ENCODE measurements at regions not wholly inside any gene's neighbourhood (a gene's known extent, or its start where the extent isn't known, plus 50 kb on each side); places are given as distances from the start of the nearest gene placed in this dataset.

DNA sequence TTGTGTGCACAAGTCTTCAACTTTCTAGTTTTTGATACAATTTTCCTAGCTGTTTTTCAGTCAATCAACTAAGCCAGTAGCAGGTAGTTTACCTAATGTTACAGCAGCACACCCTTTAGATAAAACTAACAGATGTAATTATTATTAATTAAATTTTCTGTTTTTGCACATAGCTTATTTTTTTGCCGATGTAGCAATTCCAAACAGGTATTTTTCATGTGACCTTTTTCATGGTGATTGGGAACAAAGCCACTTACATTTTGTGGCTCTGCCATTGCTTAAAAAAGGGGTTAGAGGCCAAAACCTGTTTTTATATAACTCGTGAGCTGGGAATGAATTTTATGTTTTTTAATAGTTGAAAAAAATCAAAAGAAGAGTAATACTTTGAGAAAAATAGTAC is 724.5 kb downstream of the FAM181B start:
- ATAC-seq (ENCODE audit: low read depth), result no peak
- H3K27ac Mint-ChIP-seq, result no peak overlapping the region
- H3K27me3 Mint-ChIP-seq, result no peaks in the 10 kb centered on the region
- H3K9me3 Mint-ChIP-seq, result peaks cover 2% of the 10 kb centered on the region
- DNase-seq (ENCODE audit: low spot score in 2 of 2), result no peak
- H3K4me1 Mint-ChIP-seq, result no peaks in the 10 kb centered on the region
- no peak overlapping the region for H3K4me3 Mint-ChIP-seq
- no peaks in the 10 kb centered on the region for H3K36me3 Mint-ChIP-seq

DNA sequence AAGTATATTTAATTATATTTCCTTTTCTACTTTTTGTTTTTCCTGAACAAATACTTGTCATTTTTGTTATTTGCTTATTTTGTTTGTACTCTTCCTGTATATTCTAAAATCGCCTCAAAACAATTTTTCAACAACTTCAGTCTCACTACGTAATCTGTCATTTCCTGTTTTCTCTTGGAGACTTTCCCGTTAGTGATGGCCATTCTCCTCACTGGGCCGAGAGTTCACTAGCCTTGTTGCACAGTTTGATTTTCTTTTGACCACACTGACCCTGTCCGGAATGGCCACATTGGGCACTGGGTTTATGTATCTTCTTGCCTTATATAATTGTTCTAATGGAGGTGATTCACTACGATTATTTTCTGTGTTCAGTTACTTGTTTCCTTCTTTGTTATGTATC is 726.1 kb downstream of the FAM181B start:
- no peak overlapping the region for H3K27ac Mint-ChIP-seq
- no peak overlapping the region for H3K4me3 Mint-ChIP-seq
- DNase-seq (ENCODE audit: low spot score in 2 of 2), result no peak
- H3K4me1 Mint-ChIP-seq, result no peaks in the 10 kb centered on the region
- ATAC-seq (ENCODE audit: low read depth), result no peak
- no peaks in the 10 kb centered on the region for H3K36me3 Mint-ChIP-seq
- peaks cover 2% of the 10 kb centered on the region for H3K9me3 Mint-ChIP-seq
- H3K27me3 Mint-ChIP-seq, result no peaks in the 10 kb centered on the region

DNA sequence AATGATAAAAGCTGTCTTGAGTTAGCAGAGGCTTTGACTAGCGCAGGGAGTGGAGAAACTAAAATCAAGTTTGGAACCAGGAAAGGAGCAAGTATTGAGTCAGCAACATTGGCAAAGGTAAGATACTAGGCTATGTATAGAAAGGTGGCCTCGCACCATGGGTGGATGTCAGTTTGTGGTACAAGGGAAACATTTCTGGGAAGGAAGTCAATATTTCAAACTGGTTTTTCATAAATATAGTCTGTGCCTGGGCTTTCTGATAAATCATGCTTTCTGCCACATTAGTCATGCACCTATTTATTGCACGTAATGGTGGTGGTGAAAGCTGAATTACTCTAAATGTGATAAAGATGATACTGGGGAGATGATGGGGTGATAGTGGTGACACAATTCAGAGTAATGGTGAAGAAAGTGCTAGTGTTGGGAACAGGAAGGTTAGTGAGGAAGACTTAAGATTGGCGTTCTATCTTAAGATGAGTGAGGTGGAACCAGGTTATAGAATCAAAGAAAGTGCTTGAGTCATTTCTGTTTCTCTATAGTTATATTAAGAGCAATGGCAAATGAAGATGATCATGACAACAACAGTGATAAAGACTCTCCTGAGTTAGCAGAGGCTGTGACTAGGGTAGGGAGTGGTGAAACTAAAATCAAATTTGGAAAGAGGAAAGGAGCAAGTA is 729.0 kb downstream of the FAM181B start:
- Mint-ChIP-seq H3K27me3 (no peaks in the 10 kb centered on the region), H3K27ac (no peak overlapping the region), H3K4me3 (no peak overlapping the region), H3K36me3 (no peaks in the 10 kb centered on the region), H3K4me1 (no peaks in the 10 kb centered on the region), H3K9me3 (peaks cover 2% of the 10 kb centered on the region)
- no peak for DNase-seq (ENCODE audit: low spot score in 2 of 2)
- no peak for ATAC-seq (ENCODE audit: low read depth)

DNA sequence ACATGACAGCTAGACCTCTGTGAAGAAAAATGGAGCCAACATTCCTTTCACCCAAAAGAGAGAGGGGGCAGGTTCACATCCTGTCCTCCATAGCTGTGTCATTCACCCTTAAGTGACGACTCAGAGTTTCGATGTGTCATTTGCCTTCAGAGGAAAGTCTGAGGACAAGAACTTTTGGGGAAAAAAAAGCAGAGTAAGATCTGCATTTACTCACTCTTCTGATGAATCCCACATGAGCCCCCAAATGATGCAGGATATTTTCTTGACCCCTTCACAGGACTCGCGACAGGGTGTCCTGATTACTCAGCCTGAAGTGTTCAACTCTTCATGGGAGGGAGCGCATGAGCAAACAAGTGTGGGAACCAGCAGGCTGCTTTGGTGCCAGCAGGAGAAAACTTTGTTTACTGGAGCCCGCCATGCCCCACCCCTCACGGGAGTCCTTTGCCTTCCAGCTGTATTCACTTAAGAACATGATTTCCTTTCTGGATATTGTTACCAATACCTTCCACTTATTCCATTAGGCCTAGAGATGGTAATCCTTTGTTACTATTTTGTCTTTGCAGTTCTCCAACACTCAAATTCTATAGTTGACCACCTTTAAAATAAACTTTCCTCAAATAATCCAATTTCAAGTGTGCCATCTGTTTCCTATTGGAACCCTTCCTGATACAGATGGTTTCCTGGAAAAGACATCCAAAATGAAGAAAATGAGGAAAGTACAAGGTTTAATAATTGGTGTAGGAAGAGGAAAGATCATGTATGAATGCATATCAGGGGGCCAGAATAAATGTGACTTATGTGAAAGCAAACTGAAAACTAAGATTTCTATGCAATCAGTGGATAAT is 729.8 kb downstream of the FAM181B start:
- Mint-ChIP-seq H3K27me3 (no peaks in the 10 kb centered on the region), H3K4me3 (no peak overlapping the region), H3K9me3 (peaks cover 2% of the 10 kb centered on the region), H3K27ac (no peak overlapping the region), H3K36me3 (no peaks in the 10 kb centered on the region), H3K4me1 (no peaks in the 10 kb centered on the region)
- DNase-seq (ENCODE audit: low spot score in 2 of 2), result no peak
- ATAC-seq (ENCODE audit: low read depth), result no peak

DNA sequence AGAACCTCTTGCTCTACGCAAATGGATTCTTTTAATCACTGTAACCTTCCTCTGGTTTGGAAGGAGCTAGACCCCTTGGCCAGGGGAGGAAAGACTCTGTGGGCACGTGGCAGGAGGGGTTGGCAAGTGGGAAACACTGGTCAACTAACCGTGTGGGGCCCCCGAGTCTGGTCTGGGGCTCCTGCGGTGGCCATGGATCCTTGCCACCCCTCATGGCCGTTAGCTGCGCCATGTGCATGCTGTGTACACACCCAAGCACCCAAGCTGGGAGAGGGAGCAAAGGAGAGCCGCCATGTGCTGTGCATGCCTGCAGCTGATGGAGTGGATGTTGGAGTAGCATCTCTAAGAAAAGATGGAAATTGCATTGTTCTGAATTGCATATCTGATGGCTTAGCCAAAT is 730.6 kb downstream of the FAM181B start:
- Mint-ChIP-seq H3K4me1 (no peaks in the 10 kb centered on the region), H3K27ac (no peak overlapping the region), H3K36me3 (no peaks in the 10 kb centered on the region), H3K9me3 (peaks cover 2% of the 10 kb centered on the region), H3K27me3 (no peaks in the 10 kb centered on the region), H3K4me3 (no peak overlapping the region)
- DNase-seq (ENCODE audit: low spot score in 2 of 2), result no peak
- no peak for ATAC-seq (ENCODE audit: low read depth)

DNA sequence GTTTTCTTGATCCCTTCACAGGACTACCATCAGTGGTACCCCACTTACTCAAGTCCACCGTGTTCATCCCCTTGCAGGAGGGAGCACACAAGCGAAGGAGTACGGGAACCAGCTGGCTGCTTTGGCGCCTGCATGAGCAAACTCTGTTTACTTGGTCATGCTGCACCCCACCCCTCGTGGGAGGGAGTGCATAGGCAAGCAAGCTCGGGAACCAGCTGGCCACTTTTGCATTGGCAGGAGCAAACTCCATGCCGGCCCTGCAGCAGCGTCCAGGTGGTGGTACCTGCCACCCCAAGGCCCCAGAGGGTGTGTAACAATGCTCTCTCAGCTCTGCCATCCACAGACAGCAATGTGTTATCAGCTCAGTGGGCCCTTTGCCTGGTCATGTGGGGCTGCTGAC is 737.8 kb downstream of the FAM181B start:
- DNase-seq (ENCODE audit: low spot score in 2 of 2) (no peak), ATAC-seq (ENCODE audit: low read depth) (no peak)
- H3K36me3 Mint-ChIP-seq, result no peaks in the 10 kb centered on the region
- no peaks in the 10 kb centered on the region for H3K9me3 Mint-ChIP-seq
- H3K27ac Mint-ChIP-seq, result no peak overlapping the region
- H3K4me1 Mint-ChIP-seq, result no peaks in the 10 kb centered on the region
- H3K27me3 Mint-ChIP-seq, result no peaks in the 10 kb centered on the region
- H3K4me3 Mint-ChIP-seq, result no peak overlapping the region

DNA sequence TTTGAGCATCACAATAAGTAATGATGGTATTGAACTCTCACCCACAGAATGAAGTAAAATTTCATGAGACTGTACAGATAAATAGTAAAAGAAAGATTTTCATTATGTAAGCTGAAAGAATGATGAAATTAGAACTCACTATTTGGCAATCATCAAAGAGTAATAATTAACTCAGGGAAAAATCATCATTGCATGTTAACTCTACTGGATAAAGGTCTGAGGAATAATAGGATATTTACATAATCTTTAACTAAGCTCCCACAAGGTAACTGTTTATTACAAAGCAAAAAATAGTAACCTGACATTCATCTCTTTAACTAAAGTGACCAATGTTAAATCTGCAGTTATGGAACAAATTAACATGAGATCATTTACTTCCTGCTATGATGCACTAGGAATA is 739.9 kb downstream of the FAM181B start:
- H3K9me3 Mint-ChIP-seq, result no peaks in the 10 kb centered on the region
- DNase-seq (ENCODE audit: low spot score in 2 of 2) (no peak), ATAC-seq (ENCODE audit: low read depth) (no peak)
- no peaks in the 10 kb centered on the region for H3K36me3 Mint-ChIP-seq
- H3K27me3 Mint-ChIP-seq, result no peaks in the 10 kb centered on the region
- no peak overlapping the region for H3K4me3 Mint-ChIP-seq
- no peak overlapping the region for H3K27ac Mint-ChIP-seq
- no peaks in the 10 kb centered on the region for H3K4me1 Mint-ChIP-seq

DNA sequence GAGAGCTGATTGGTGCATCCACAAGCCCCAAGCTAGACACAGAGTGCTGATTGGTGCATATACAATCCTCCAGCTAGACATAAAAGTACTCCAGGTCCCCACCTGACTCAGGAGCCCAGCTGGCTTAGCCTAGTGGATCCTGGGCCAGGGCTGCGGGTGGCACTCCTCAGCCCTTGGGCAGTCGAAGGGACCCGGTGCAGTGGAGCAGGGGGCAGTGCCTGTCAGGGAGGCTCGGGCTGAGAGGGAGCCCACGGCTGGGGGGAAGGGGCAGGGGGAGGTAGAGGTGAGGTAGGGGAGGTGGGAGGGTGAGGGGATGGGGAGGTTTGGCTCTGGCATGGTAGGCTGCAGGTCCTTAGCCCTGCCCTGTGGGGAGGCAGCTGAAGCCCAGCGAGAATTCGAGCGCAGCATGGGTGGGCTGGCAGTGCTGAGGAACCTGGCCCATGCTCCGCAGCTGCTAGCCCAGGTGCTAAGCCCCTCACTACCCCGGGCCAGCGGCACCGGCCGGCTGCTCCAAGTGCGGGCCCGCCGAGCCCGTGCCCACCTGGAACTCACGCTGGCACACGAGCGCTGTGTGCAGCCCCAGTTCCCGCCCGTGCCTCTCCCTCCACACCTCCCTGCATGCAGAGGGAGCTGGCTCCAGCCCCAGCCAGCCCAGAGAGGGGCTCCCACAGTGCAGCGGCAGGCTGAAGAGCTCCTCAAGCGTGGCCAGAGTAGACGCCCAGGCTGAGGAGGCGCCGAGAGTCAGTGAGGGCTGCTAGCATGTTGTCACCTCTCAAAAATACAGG is 742.8 kb downstream of the FAM181B start:
- H3K27me3 Mint-ChIP-seq, result no peaks in the 10 kb centered on the region
- no peaks in the 10 kb centered on the region for H3K4me1 Mint-ChIP-seq
- no peak overlapping the region for H3K27ac Mint-ChIP-seq
- H3K4me3 Mint-ChIP-seq, result no peak overlapping the region
- DNase-seq (ENCODE audit: low spot score in 2 of 2), result no peak
- no peaks in the 10 kb centered on the region for H3K9me3 Mint-ChIP-seq
- no peaks in the 10 kb centered on the region for H3K36me3 Mint-ChIP-seq
- ATAC-seq (ENCODE audit: low read depth), result no peak

DNA sequence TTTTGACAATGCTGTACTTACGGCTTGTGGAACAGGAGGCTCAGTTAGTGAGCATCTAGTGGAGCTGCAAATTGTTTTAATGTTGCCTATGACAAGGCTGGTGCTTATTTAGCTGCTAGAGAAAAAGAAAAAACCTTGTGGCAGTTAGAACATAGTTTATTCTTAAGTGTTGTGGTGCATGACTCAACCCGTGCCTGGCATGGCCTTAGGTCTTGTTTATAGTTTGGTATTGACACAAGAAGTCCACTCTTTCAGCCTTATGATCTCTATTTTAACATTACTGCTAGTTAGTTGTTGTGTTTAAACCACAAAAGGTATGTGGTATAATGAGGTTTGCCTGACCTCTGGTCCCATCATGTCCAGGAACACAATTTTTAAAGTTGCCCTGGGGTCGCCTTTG is 744.6 kb downstream of the FAM181B start:
- Mint-ChIP-seq H3K4me1 (no peaks in the 10 kb centered on the region), H3K9me3 (peaks cover 5% of the 10 kb centered on the region), H3K4me3 (no peak overlapping the region), H3K27me3 (no peaks in the 10 kb centered on the region), H3K27ac (no peak overlapping the region), H3K36me3 (peaks cover 5% of the 10 kb centered on the region)
- no peak for ATAC-seq (ENCODE audit: low read depth)
- DNase-seq (ENCODE audit: low spot score in 2 of 2), result no peak

DNA sequence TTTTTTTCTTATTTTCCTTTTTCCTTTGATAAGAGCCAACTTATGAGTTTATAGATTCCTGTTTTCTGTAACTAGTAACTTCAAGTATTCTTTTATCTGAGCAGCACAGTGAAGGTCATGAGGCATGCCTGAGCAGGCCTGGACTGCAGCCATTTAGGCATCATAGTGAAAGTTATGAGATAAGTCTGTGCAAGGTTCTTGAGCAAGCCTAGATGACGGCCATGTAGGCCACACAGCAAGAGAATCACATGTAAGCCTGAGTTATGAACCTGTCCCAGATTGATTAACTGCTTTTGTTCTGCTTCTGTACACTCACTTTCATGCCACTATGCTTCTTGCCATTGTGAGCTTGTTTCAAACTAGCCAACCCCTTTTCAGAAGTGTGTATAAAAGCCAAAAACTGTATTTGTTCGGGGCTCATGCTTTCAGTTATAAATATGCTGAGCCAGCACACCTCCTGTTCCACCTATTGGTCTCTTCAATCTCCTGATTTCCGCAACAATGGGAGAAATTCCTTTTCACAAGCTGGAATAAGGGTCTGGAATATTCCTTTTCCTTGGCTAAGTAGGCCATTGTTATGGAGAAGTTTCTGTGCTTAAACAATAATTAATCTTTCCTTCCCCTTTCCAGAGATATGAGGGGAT is 745.7 kb downstream of the FAM181B start:
- no peak for DNase-seq (ENCODE audit: low spot score in 2 of 2)

DNA sequence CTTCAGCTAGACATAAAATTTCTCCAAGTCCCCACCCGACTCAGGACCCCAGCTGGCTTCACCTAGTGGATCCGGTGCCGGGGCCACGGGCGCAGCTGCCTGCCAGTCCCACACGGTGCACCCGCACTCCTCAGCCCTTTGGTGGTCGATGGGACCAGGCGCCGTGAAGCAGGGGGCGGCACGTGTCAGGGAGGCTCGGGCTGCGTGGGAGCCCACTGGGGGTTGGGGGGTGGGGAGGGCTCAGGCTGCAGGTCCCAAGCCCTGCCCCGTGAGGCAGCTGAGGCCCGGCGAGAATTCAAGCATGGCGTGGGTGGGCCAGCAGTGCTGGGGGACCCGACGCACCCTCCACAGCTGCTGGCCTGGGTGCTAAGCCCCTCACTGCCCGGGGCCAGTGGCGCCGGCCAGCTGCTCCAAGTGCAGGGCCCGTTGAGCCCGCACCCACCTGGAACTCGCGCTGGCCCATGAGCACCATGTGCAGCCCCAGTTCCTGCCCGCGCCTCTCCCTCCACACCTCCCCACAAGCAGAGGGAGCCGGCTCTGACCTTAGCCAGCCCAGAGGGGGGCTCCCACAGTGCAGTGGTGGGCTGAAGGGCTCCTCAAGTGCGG is 747.0 kb downstream of the FAM181B start:
- H3K4me3 Mint-ChIP-seq, result no peak overlapping the region
- H3K27ac Mint-ChIP-seq, result no peak overlapping the region
- peaks cover 5% of the 10 kb centered on the region for H3K36me3 Mint-ChIP-seq
- H3K9me3 Mint-ChIP-seq, result peaks cover 5% of the 10 kb centered on the region
- no peaks in the 10 kb centered on the region for H3K4me1 Mint-ChIP-seq
- DNase-seq (ENCODE audit: low spot score in 2 of 2), result no peak
- H3K27me3 Mint-ChIP-seq, result no peaks in the 10 kb centered on the region
- no peak for ATAC-seq (ENCODE audit: low read depth)

More for the DNA sequence above, 745.7 kb downstream of the FAM181B start:
- H3K36me3 Mint-ChIP-seq, result peaks cover 5% of the 10 kb centered on the region
- H3K4me3 Mint-ChIP-seq, result no peak overlapping the region
- no peaks in the 10 kb centered on the region for H3K27me3 Mint-ChIP-seq
- no peaks in the 10 kb centered on the region for H3K4me1 Mint-ChIP-seq
- no peak overlapping the region for H3K27ac Mint-ChIP-seq
- H3K9me3 Mint-ChIP-seq, result peaks cover 5% of the 10 kb centered on the region
- no peak for ATAC-seq (ENCODE audit: low read depth)

DNA sequence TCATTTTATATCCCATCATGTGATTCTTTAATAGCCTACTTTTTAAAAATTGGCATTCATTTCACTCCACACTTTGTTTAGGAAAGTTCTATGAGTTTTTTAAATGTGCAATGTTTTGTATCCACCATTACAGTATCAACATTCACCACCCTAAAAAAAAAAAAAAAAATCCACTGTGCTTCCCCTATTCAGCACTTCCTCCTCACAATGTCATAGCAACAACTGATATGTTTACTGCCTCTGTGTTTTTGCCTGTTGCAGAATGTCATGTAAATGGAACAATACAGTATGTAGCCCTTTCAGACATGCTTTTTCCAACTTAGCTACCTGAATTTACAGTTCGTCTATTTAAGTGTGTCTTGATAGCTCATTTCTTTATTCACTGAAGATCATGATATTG is 754.2 kb downstream of the FAM181B start:
- no peak overlapping the region for H3K4me3 Mint-ChIP-seq
- H3K9me3 Mint-ChIP-seq, result peaks cover 7% of the 10 kb centered on the region
- H3K27ac Mint-ChIP-seq, result no peak overlapping the region
- H3K36me3 Mint-ChIP-seq, result peaks cover under 1% of the 10 kb centered on the region
- H3K4me1 Mint-ChIP-seq, result peaks cover 3% of the 10 kb centered on the region
- DNase-seq (ENCODE audit: low spot score in 2 of 2) (no peak), ATAC-seq (ENCODE audit: low read depth) (peak; percentile 78)
- H3K27me3 Mint-ChIP-seq, result no peaks in the 10 kb centered on the region

DNA sequence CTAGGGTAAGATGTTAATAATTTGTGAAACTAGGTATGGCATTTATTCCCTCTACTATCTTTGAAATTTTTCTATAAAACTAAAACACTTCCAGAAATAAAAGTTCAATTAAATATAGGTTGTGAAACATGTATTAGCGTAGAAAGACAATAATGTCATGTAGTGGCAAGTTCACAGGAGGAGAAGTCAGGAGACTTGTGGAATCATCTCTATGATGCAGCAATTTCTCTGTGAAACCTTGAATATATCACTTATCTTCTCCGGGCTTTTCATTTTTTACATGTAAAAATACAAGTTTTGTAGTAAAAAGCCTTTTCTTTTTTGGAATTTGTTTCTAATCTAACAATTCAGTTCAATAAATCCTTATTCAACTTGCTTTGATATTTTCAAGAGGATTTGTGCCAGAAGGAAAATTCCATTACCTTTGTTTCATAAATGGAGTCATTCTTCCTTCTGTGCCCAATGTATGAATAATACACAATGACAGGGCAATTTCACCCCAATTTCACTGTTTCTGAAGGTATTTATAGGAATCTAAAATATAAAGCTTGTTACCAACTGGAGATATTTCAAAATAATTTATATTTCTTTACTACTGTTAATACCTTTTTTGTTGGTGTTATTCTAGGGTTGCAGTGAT is 758.3 kb downstream of the FAM181B start:
- H3K27ac Mint-ChIP-seq, result no peak overlapping the region
- H3K4me3 Mint-ChIP-seq, result no peak overlapping the region
- peaks cover 5% of the 10 kb centered on the region for H3K9me3 Mint-ChIP-seq
- DNase-seq (ENCODE audit: low spot score in 2 of 2), result no peak
- peaks cover 3% of the 10 kb centered on the region for H3K4me1 Mint-ChIP-seq
- peaks cover 1% of the 10 kb centered on the region for H3K27me3 Mint-ChIP-seq
- ATAC-seq (ENCODE audit: low read depth), result no peak
- H3K36me3 Mint-ChIP-seq, result no peaks in the 10 kb centered on the region
